ENCODE measurements at regions not wholly inside any gene's neighbourhood (a gene's known extent, or its start where the extent isn't known, plus 50 kb on each side); places are given as distances from the start of the nearest gene placed in this dataset.

DNA sequence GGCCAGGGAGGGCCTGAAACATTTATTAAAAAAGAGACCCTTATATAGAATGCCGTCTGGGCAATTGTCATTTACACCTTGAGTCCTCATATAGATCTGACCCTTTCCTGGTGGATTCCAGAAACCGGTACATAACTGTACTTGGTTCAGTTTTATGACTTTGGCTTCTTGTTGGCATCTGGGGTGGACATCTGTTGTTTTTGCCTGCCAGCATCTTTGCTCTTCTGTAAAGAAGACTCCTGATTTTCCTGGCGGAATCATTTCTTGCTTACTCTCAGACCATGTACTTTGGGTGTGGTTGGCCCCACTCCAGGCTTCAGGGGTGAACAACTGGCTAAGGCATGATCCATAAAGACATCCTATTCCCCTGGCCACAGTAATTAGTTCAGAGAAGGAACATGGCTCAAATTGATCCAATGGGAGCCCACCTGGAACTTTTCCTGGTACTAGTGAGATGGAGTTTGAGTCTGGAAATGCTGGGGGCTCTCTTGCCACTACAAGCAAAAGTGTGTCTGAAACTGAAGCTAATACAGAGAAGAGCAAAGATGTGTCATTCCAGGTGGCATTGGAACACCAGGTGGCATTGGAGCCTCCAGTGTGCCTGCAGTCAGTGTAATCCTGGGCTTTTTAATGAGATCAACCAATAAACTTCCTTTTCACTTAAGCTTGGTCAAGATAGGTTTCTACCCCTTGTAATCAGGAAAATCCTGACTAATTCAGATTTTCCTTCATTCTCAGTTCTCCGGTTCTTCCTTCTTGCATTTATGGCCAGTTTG, 332.5 kb upstream of the CAMK1G start:
- DNase-seq, result no peak
- Histone ChIP-seq H3K4me3 (replicated peaks in 1 of 3; ENCODE audit: low read depth in 2 of 3, low read length in 3 of 3) (no peak overlapping the region), H3K36me3 (replicated peaks in 1 of 2; ENCODE audit: control insufficient read depth in 1 of 2, insufficient read depth in 2 of 2, low read length in 2 of 2) (no peaks in the 10 kb centered on the region), H4K20me1 (ENCODE audit: insufficient read depth, low read length) (no peaks in the 10 kb centered on the region), H3K79me2 (ENCODE audit: insufficient read depth, low read length) (no peaks in the 10 kb centered on the region), H3K9ac (ENCODE audit: insufficient read depth, low read length, poor library complexity, severe bottlenecking) (no peak overlapping the region), H3K4me1 (ENCODE audit: control insufficient read depth in 1 of 2, insufficient read depth in 2 of 2, low read length in 2 of 2) (no peaks in the 10 kb centered on the region), H3K4me2 (replicated peaks; ENCODE audit: extremely low read depth, low read length, poor library complexity, severe bottlenecking) (no peak overlapping the region), H3K9me3 (replicated peaks in 1 of 2; ENCODE audit: control insufficient read depth in 1 of 2, insufficient read depth in 1 of 2, low read length in 2 of 2) (no peaks in the 10 kb centered on the region), H2AFZ (ENCODE audit: insufficient read depth, low read depth, low read length, poor library complexity, severe bottlenecking) (no peak overlapping the region), H3K27me3 (ENCODE audit: control insufficient read depth in 2 of 2, insufficient read depth in 2 of 2, low read length in 2 of 2) (no peaks in the 10 kb centered on the region), H3K27ac (ENCODE audit: low read depth in 1 of 2, low read length in 2 of 2) (no peak overlapping the region)
- Mint-ChIP-seq H3K4me1 (no peaks in the 10 kb centered on the region), H3K9me3 (peaks cover 0 to 4% (median 0%) of the 10 kb centered on the region in 7 donors), H3K36me3 (no peaks in the 10 kb centered on the region), H3K27ac (no peak overlapping the region), H3K4me3 (no peak overlapping the region), H3K27me3 (ENCODE audit: low read depth in 3 of 3) (peaks cover 0 to 4% (median 4%) of the 10 kb centered on the region in 3 donors)
- WGBS (ENCODE audit: insufficient coverage), result 100% methylated on average over 1 of the region's 4 CpGs
- TF ChIP-seq, protein P1, sequence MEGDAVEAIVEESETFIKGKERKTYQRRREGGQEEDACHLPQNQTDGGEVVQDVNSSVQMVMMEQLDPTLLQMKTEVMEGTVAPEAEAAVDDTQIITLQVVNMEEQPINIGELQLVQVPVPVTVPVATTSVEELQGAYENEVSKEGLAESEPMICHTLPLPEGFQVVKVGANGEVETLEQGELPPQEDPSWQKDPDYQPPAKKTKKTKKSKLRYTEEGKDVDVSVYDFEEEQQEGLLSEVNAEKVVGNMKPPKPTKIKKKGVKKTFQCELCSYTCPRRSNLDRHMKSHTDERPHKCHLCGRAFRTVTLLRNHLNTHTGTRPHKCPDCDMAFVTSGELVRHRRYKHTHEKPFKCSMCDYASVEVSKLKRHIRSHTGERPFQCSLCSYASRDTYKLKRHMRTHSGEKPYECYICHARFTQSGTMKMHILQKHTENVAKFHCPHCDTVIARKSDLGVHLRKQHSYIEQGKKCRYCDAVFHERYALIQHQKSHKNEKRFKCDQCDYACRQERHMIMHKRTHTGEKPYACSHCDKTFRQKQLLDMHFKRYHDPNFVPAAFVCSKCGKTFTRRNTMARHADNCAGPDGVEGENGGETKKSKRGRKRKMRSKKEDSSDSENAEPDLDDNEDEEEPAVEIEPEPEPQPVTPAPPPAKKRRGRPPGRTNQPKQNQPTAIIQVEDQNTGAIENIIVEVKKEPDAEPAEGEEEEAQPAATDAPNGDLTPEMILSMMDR (IDR thresholded peaks at IDR 0.05), result no peak
- intact Hi-C loops (cut with micrococcal nuclease), result no loop called here

DNA sequence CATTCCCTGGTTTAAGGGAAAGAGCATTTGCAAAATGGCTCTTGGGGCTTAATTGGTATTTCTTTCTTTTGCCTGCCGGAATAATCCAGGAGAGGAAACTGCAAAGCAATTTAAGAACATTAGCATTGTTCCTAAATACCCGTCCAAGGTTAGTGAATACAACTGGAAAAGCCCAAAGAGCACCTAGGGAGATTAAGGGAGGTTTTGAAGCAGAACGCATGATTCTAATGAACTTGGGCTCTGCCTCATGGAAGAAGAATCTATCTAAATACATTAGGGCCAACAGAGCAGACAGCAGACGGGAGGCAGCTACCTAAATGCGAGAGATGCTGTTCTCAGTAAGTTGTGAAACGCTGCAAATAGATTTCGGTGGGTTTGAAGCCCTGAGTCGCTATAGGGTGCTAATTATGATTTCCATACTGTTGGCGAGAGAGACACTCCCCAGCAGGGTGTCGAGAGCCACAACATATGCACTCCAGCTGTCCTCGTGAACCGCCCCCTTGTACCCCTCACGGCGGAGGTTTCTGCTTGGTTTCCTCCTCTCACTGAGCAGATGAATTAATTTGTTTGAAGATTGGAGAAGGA, 326.7 kb upstream of the CAMK1G start:
- no peak overlapping the region for H3K4me3 Mint-ChIP-seq
- Histone ChIP-seq H3K4me3 (replicated peaks in 1 of 3; ENCODE audit: low read depth in 2 of 3, low read length in 3 of 3) (no peak overlapping the region), H3K4me2 (replicated peaks; ENCODE audit: extremely low read depth, low read length, poor library complexity, severe bottlenecking) (no peak overlapping the region), H3K9ac (ENCODE audit: insufficient read depth, low read length, poor library complexity, severe bottlenecking) (no peak overlapping the region), H3K4me1 (ENCODE audit: control insufficient read depth in 1 of 2, insufficient read depth in 2 of 2, low read length in 2 of 2) (no peaks in the 10 kb centered on the region), H4K20me1 (ENCODE audit: insufficient read depth, low read length) (no peaks in the 10 kb centered on the region), H3K27me3 (ENCODE audit: control insufficient read depth in 2 of 2, insufficient read depth in 2 of 2, low read length in 2 of 2) (no peaks in the 10 kb centered on the region), H3K36me3 (replicated peaks in 1 of 2; ENCODE audit: control insufficient read depth in 1 of 2, insufficient read depth in 2 of 2, low read length in 2 of 2) (no peaks in the 10 kb centered on the region), H2AFZ (ENCODE audit: insufficient read depth, low read depth, low read length, poor library complexity, severe bottlenecking) (no peak overlapping the region), H3K79me2 (ENCODE audit: insufficient read depth, low read length) (no peaks in the 10 kb centered on the region), H3K27ac (ENCODE audit: low read depth in 1 of 2, low read length in 2 of 2) (no peak overlapping the region), H3K9me3 (replicated peaks in 1 of 2; ENCODE audit: control insufficient read depth in 1 of 2, insufficient read depth in 1 of 2, low read length in 2 of 2) (peaks cover 3 to 16% of the 10 kb centered on the region in 2 donors)
- 98% methylated on average over 12 of the region's 14 CpGs for WGBS (ENCODE audit: insufficient coverage)
- H3K9me3 Mint-ChIP-seq, result peaks cover 5 to 20% (median 12%) of the 10 kb centered on the region in 7 donors
- no peaks in the 10 kb centered on the region for H3K4me1 Mint-ChIP-seq
- H3K27me3 Mint-ChIP-seq (ENCODE audit: low read depth in 3 of 3), result peaks cover 0 to 2% (median 0%) of the 10 kb centered on the region in 3 donors
- TF ChIP-seq, protein P1 (IDR thresholded peaks at IDR 0.05), result no peak
- intact Hi-C loops (cut with micrococcal nuclease), result no loop called here
- no peak for DNase-seq
- H3K27ac Mint-ChIP-seq, result no peak overlapping the region
- no peaks in the 10 kb centered on the region for H3K36me3 Mint-ChIP-seq
